Activated CD4-positive, alpha-beta T cell treated with anti-CD3 and anti-CD28 coated beads, Interleukin-10, Interleukin-2, amounts not matched to agents 100 ng/mL and 50 ng/mL, durations not matched to agents 16 hours and 8 hours (primary cell): ENCODE measurements at regions not wholly inside any gene's neighbourhood (a gene's known extent, or its start where the extent isn't known, plus 50 kb on each side); places are given as distances from the start of the nearest gene placed in this dataset.
A peak's percentile ranks its signal among the peaks of the same experiment; 100 is the strongest.

Experiments used
- DNase-seq: peaks from one replicate; pipeline ENCODE4 v3.0.0-alpha.2; 2020

DNA sequence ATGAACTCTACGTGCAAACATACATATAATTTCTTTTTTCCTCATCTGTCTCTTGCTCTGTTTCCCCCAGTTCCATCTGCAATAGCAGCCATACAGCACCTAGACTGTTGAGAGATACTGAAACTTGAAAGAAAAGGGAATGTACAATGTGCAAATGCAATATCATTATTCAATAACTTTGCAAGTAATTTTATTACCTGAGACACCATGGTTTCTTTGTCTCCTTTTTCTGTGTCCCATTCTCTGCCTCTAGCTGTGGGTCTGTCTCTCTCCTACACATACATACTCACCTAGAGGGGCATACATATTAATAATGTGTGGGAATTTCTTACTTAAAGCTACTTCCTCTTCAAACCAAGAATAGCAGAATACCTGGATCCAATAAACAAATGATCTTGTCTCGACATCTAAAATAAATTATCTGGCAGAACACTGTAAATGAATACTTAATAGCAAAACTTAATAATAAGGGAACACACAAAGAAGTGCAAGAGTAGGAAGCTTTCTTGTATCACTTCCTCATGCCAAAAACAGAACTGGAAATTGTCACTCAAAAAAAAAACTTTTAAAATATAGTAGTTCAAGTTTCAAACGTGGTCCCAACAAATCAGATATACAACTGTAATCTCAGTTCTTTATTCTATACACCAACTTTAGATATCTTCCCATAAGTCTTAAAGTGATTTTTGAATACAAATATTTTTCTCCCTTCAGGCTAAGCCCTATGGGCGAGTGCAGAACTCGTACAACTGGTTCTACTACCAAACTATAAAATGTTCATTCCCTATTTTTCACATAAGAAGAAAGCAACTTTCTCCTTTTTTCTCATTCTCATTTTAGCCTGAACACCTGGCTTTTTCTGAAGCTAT, 194.6 kb downstream of the NRIP1 start:
- DNase-seq: no peak

DNA sequence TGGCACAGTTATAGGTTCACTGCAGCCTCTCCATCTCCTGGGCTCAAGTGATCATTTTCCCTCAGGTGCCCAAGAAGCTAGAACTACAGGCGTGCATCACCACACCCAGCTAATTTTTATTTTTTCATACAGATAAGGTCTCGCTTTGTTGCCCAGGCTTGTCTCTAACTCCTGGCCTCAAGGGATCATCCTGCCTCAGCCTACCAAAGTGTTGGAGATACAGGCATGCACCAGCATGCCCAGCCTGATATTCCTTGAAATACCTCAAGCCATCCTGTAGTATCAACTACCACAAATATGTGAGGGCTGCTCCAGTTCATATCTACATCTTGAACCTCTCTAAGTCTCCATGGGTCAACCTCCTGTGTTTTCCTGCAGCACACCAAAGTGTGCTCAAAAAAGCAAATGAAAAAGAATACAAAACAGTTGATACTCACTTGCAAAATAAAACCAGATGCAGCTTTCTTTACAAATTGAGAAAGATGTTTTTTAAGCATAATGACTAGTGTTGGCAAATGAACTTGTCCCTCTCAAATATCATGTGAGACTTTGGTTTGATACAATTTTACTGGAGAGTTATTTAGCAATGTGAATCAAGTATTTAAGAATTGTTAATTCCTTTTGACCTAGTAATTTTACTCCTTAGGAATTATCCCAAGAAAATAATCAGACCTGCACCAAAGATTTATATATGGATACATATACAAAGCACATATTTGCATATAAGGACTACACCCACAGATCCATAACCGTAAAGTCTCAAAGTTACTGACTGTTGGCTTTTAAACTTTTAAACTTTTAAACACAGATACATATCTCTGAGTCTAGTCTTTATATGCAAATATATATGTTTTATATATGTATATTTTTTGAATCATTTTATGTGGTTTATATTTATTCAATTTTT, 197.7 kb downstream of the NRIP1 start:
- DNase-seq: no peak

GRCh38 chr21:14864211-14865021, 200.4 kb downstream of the NRIP1 start:
- peak; percentile 49 for DNase-seq

GRCh38 chr21:14863745-14864210, 201.0 kb downstream of the NRIP1 start:
- no peak for DNase-seq

- peak; percentile 6 for DNase-seq
Measured at GRCh38 chr21:14862794-14863720, 201.7 kb downstream of the NRIP1 start.

GRCh38 chr21:14858311-14858710, 206.5 kb downstream of the NRIP1 start:
- no peak for DNase-seq

- DNase-seq: no peak
Measured at GRCh38 chr21:14857529-14857928, 207.3 kb downstream of the NRIP1 start.

GRCh38 chr21:14850394-14850793, 214.4 kb downstream of the NRIP1 start:
- DNase-seq: no peak

DNA sequence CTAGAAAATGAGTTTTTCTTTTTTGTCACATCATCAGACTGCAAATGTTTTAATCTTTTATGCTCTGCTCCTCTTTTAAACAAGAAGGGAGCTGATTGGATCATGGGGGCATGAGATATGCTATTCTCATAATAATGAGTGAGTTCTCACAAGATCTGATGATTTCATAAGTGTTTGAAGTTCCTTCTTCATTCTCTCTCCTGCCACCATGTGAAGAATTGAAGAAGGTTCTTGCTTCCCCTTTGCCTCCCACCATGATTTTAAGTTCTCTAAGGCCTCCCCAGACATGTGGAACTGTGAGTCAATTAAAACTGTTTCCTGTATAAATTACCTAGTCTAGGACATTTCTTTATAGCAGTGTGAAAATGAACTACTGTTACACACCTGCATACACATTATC, 218.2 kb downstream of the NRIP1 start:
- no peak for DNase-seq

DNA sequence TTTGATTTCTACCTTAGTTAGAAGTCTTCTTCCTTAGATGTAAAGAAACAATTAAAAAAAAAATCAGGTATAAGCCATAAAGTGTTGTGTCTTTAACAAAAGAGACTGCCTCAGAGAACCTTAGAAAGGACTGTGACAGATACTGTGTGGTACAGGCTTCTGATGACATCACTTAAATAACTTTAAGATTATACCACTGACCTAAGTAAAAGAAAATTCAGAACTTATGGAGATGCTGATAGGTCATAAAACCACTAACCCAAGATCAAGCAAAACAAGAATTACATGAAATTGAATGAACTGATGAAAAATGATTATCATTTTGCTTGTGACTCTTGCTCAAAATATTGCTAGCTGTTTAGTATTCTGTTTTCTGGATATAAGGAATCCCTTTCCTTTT, 220.8 kb downstream of the NRIP1 start:
- no peak for DNase-seq

DNA sequence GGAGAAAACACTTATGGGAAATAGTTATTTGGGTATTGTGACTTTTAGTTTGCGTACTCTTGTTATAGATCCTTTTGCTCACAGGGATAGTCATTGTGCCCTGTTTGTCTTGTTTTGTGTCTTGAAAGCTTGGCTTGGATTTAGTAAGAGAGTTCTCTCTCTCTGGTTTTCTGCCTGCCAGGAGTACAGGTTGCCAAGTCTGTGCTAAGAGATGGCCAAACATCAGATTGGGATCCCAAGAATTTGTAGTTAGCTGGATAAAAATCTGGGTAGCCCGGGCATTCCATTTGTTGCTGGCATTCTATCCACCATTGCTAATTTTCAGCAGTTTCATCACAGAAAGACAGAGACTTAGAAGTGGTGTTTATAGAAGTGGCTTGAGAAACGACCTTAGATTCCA, 222.2 kb downstream of the NRIP1 start:
- no peak for DNase-seq

DNA sequence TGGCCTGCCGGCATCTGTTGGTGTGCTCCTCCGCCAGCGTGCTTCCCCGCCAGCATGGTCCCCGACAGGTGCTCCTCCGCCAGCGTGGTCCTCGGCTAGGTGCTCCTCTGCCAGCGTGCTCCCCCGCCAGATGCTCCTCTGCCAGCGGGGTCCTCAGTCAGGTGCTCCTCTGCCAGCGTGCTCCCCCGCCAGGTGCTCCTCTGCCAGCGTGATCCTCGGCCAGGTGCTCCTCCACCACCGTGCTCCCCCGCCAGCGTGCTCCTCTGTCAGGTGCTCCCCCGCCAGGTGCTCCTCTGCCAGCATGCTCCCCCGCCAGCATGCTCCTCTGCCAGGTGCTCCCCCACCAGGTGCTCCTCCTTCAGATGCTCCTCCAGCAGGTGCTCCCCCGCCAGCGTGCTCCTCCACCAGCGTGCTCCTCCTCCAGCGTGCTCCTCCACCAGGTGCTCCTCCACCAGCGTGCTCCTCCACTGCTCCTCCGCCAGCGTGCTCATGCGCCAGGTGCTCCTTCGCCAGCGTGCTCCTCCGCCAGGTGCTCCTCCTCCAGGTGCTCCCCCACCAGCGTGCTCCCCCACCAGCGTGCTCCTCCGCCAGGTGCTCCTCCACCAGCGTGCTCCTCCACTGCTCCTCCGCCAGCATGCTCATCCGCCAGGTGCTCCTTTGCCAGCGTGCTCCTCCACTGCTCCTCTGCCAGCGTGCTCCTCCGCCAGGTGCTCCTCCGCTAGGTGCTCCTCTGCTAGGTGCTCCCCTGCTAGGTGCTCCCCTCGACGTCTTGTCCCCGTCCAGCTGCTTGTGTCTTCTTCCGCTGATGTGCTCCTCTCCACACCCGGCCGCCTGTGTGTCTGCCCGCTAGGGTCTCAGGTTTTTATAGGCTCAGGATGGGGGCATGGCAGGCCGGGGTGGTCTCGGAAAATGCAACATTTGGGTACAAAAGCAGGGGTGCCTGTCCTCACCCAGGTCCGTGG, 223.0 kb downstream of the NRIP1 start:
- DNase-seq: no peak

GRCh38 chr21:14838400-14838799, 226.4 kb downstream of the NRIP1 start:
- DNase-seq: no peak

DNA sequence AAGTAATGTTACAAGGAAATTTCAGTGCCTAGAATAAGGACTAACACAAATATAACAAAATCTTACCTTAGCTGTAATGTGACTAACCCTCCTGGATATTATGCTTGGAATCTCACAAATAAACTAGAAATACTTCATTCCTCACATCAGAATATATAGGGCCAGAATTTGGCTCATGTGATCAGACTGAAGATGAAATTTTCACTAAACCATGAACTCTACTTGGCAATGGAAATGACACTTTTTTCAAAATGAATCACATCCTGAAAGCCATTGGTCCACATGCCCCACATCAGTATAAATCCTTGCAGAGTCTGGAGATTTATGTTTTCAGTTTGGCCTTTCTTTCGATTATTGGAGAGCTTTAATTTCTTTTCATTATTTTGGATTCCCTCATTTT, 227.8 kb downstream of the NRIP1 start:
- DNase-seq: peak; percentile 2

GRCh38 chr21:14833666-14834351, 231.0 kb downstream of the NRIP1 start:
- DNase-seq: no peak

GRCh38 chr21:14833241-14833640, 231.6 kb downstream of the NRIP1 start:
- DNase-seq: no peak

GRCh38 chr21:14830307-14830706, 234.5 kb downstream of the NRIP1 start:
- DNase-seq: no peak

- DNase-seq: no peak
Measured at GRCh38 chr21:14829685-14830084, 235.1 kb downstream of the NRIP1 start.

- DNase-seq: no peak
Measured at GRCh38 chr21:14827468-14827867, 237.3 kb downstream of the NRIP1 start.

DNA sequence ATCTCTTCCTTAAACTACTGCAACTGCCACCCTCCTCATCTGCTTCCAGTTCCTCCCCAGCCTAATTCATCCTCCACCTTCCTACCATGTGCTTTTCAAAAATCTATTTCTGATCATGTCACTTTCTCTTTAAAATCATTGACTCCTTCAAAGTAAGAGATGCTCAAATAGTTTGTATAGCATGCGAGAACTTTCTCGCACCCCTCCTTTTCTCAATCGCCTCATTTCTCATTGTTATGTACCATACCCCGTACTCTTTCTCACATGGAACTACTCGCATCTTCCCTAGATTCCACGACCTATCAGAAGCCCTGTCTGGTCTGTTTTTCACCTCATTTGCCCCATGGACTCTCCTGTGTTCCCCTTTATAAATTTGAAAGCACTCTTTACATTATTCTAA, 238.2 kb downstream of the NRIP1 start:
- DNase-seq: no peak
